CD4-positive, alpha-beta T cell treated with Interferon alpha-2 for 1 hour (primary cell): ENCODE measurements at regions not wholly inside any gene's neighbourhood (a gene's known extent, or its start where the extent isn't known, plus 50 kb on each side); places are given as distances from the start of the nearest gene placed in this dataset.

ENCODE experiments used
- DNase-seq, 2 donors: peaks; one replicate each; pipeline ENCODE4 v3.0.0-alpha.2; 2020 to 2022

GRCh38 chr5:63310644-63311043, 651.6 kb downstream of the HTR1A start:
- no peak for DNase-seq

- DNase-seq, result no peak
These were observed 655.3 kb downstream of the HTR1A start for GRCh38 chr5:63306909-63307308.

- DNase-seq, result no peak
These were observed 668.9 kb downstream of the HTR1A start for GRCh38 chr5:63293317-63293716.

- DNase-seq, result no peak
These were observed 675.5 kb downstream of the HTR1A start for GRCh38 chr5:63286724-63287123.

- DNase-seq, result no peak
These were observed 684.8 kb downstream of the LRRC70 start for GRCh38 chr5:63263411-63263810.

- DNase-seq, result no peak
These were observed 683.8 kb downstream of the LRRC70 start for GRCh38 chr5:63262185-63262981.

GRCh38 chr5:63261695-63262094, 683.1 kb downstream of the LRRC70 start:
- no peak for DNase-seq

- no peak for DNase-seq
These were observed 677.0 kb downstream of the LRRC70 start for GRCh38 chr5:63255594-63255993.

- no peak for DNase-seq
These were observed 672.3 kb downstream of the LRRC70 start for GRCh38 chr5:63250939-63251338.

- no peak for DNase-seq
These were observed 671.3 kb downstream of the LRRC70 start for GRCh38 chr5:63249960-63250359.

- no peak for DNase-seq
These were observed 669.0 kb downstream of the LRRC70 start for GRCh38 chr5:63247651-63248050.

GRCh38 chr5:63245271-63245670, 666.7 kb downstream of the LRRC70 start:
- DNase-seq, result no peak

GRCh38 chr5:63240063-63240755, 661.6 kb downstream of the LRRC70 start:
- no peak for DNase-seq

- DNase-seq, result no peak
These were observed 655.3 kb downstream of the LRRC70 start for GRCh38 chr5:63233911-63234310.

GRCh38 chr5:63233361-63233760, 654.7 kb downstream of the LRRC70 start:
- DNase-seq, result no peak

GRCh38 chr5:63230754-63231153, 652.1 kb downstream of the LRRC70 start:
- no peak for DNase-seq

GRCh38 chr5:63228154-63228553, 649.5 kb downstream of the LRRC70 start:
- DNase-seq, result no peak

GRCh38 chr5:63220244-63220643, 641.6 kb downstream of the LRRC70 start:
- no peak for DNase-seq

GRCh38 chr5:63217422-63217821, 638.8 kb downstream of the LRRC70 start:
- DNase-seq, result no peak

GRCh38 chr5:63213256-63213655, 634.6 kb downstream of the LRRC70 start:
- DNase-seq, result no peak

- no peak for DNase-seq
These were observed 633.0 kb downstream of the LRRC70 start for GRCh38 chr5:63211448-63212132.

- DNase-seq, result no peak
These were observed 627.4 kb downstream of the LRRC70 start for GRCh38 chr5:63205976-63206375.

- no peak for DNase-seq
These were observed 623.1 kb downstream of the LRRC70 start for GRCh38 chr5:63201738-63202137.

- DNase-seq, result no peak
These were observed 615.5 kb downstream of the LRRC70 start for GRCh38 chr5:63194126-63194525.
